IMR-90 (cell line): ENCODE measurements at regions not wholly inside any gene's neighbourhood (a gene's known extent, or its start where the extent isn't known, plus 50 kb on each side); places are given as distances from the start of the nearest gene placed in this dataset.

Experiments
- ATAC-seq: fragments of 200-7000 bp; cut with Tn5 transposase; 2 replicates; pipeline ENCODE4 v1.9.1; 2020; ENCODE audit warnings: low read depth, mild to moderate bottlenecking, moderate library complexity
- BruUV-seq: library from RNA; stranded (reverse); fragments of 400-500 nt; replicated peaks from 2 replicates; lab custom pipeline; 2021; lab: Mats Ljungman, UMichigan
- CTCF ChIA-PET: fragments of 300-600 bp; formaldehyde crosslinking; extraction: SDS; loops from one replicate; lab custom pipeline; 2021; ENCODE audit warnings: antibody characterized with exemption; lab: Yijun Ruan, JAX
- POLR2A ChIA-PET: fragments of 300-600 bp; sonication (Branson Sonifier 250); formaldehyde crosslinking; loops from one replicate; lab custom pipeline; 2022; ENCODE audit warnings: antibody characterized with exemption; ENCODE audit not compliant: unreplicated experiment; lab: Charles Lee
- DNase-seq: peaks from one replicate; pipeline ENCODE4 v3.0.0; 2013
- H2AFZ ChIP-seq: replicated peaks from 2 replicates; pipeline ENCODE3; 2013; ENCODE audit warnings: low read length, mild to moderate bottlenecking; ENCODE audit not compliant: poor library complexity
- H2AK5ac ChIP-seq: 2 replicates; pipeline ENCODE4 v1.6.1; 2013; ENCODE audit warnings: low read depth, low read length, inconsistent platforms
- H2AK9ac ChIP-seq: replicated peaks from 2 replicates; pipeline ENCODE3; 2013; ENCODE audit warnings: mild to moderate bottlenecking, low read depth, low read length, moderate library complexity; ENCODE audit not compliant: poor library complexity
- H2BK120ac ChIP-seq: 2 replicates; pipeline ENCODE4 v1.6.1; 2013; ENCODE audit warnings: low read depth, low read length, inconsistent platforms
- H2BK15ac ChIP-seq: 3 replicates; pipeline ENCODE4 v1.6.1; 2013; ENCODE audit warnings: low read depth, low read length, inconsistent platforms
- H2BK20ac ChIP-seq: 2 replicates; pipeline ENCODE4 v1.6.1; 2013; ENCODE audit warnings: low read depth, mild to moderate bottlenecking, inconsistent platforms, low read length, moderate library complexity
- H2BK5ac ChIP-seq: 2 replicates; pipeline ENCODE4 v1.6.1; 2013; ENCODE audit warnings: mild to moderate bottlenecking, low read depth, low read length, inconsistent platforms; ENCODE audit not compliant: poor library complexity, severe bottlenecking
- H3K14ac ChIP-seq: replicated peaks from 2 replicates; pipeline ENCODE4 v1.6.1; 2013; ENCODE audit warnings: low read depth, low read length, inconsistent platforms
- H3K18ac ChIP-seq: 2 replicates; pipeline ENCODE4 v1.6.1; 2013; ENCODE audit warnings: low read depth, low read length, control low read depth
- H3K23ac ChIP-seq: 2 replicates; pipeline ENCODE4 v1.6.1; 2013; ENCODE audit warnings: low read depth, low read length, inconsistent platforms
- H3K27ac ChIP-seq: 2 replicates; pipeline ENCODE4 v1.5.1; 2013; ENCODE audit warnings: mild to moderate bottlenecking, control low read depth, low read length; ENCODE audit not compliant: insufficient read depth
- H3K27me3 ChIP-seq: 2 replicates; pipeline ENCODE4 v1.6.1; 2013; ENCODE audit warnings: low read length; ENCODE audit not compliant: control insufficient read depth, insufficient read depth
- H3K36me3 ChIP-seq: 2 replicates; pipeline ENCODE4 v1.6.1; 2013; ENCODE audit warnings: low read length, mixed read lengths; ENCODE audit not compliant: control insufficient read depth, insufficient read depth
- H3K4ac ChIP-seq: 2 replicates; pipeline ENCODE4 v1.6.1; 2013; ENCODE audit warnings: low read depth, low read length, inconsistent platforms
- H3K4me1 ChIP-seq: 2 replicates; pipeline ENCODE4 v1.6.1; 2013; ENCODE audit warnings: low read length, mixed read lengths; ENCODE audit not compliant: control insufficient read depth, insufficient read depth
- H3K4me2 ChIP-seq: 2 replicates; pipeline ENCODE4 v1.6.1; 2013; ENCODE audit warnings: low read depth, mild to moderate bottlenecking, control low read depth, low read length, moderate library complexity
- H3K4me3 ChIP-seq: 2 replicates; pipeline ENCODE4 v1.5.1; 2013; ENCODE audit warnings: low read depth, mild to moderate bottlenecking, control low read depth, low read length, moderate library complexity; ENCODE audit not compliant: insufficient read depth
- H3K56ac ChIP-seq: 2 replicates; pipeline ENCODE4 v1.6.1; 2013; ENCODE audit warnings: low read length, inconsistent platforms; ENCODE audit not compliant: insufficient read depth; ENCODE audit errors: extremely low read depth
- H3K79me1 ChIP-seq, 2 experiments: 2 replicates each; pipeline ENCODE4 v1.6.1; 2013; ENCODE audit warnings: low read length in 2 of 2, inconsistent platforms in 1 of 2, low read depth in 1 of 2
- H3K9ac ChIP-seq: 2 replicates; pipeline ENCODE4 v1.6.1; 2013; ENCODE audit warnings: low read depth, low read length, control low read depth
- H3K9me1 ChIP-seq: 2 replicates; pipeline ENCODE4 v1.6.1; 2013; ENCODE audit warnings: low read length, inconsistent platforms; ENCODE audit not compliant: insufficient read depth
- H3K9me3 ChIP-seq: 2 replicates; pipeline ENCODE4 v1.6.1; 2013; ENCODE audit warnings: low read length; ENCODE audit not compliant: control insufficient read depth, insufficient read depth
- H4K20me1 ChIP-seq: 2 replicates; pipeline ENCODE4 v1.6.1; 2013; ENCODE audit warnings: low read length, inconsistent platforms; ENCODE audit not compliant: insufficient read depth
- H4K5ac ChIP-seq: 2 replicates; pipeline ENCODE4 v1.6.1; 2013; ENCODE audit warnings: mild to moderate bottlenecking, low read depth, low read length, control low read depth
- H4K8ac ChIP-seq, 2 experiments: 2 replicates each; pipeline ENCODE4 v1.6.1; 2013; ENCODE audit warnings: low read depth in 2 of 2, low read length in 2 of 2, control low read depth in 1 of 2, inconsistent platforms in 1 of 2
- H4K91ac ChIP-seq: 2 replicates; pipeline ENCODE4 v1.6.1; 2013; ENCODE audit warnings: low read depth, low read length, inconsistent platforms; ENCODE audit not compliant: insufficient read depth
- CEBPB ChIP-seq: IDR thresholded peaks from 2 replicates; pipeline ENCODE4 v1.6.1; 2012; ENCODE audit warnings: low read depth, low read length, improper control_type of control experiment
- ELK1 ChIP-seq: fragments of 150-350 bp; IDR thresholded peaks from 2 replicates; pipeline ENCODE4 v1.6.1; 2016; ENCODE audit warnings: low read depth, mild to moderate bottlenecking, low read length, moderate library complexity, borderline replicate concordance
- MAZ ChIP-seq: IDR thresholded peaks from 2 replicates; pipeline ENCODE4 v1.6.1; 2012; ENCODE audit warnings: low read depth, mild to moderate bottlenecking, low read length, improper control_type of control experiment, moderate library complexity, borderline replicate concordance
- POLR2A ChIP-seq: IDR thresholded peaks from 2 replicates; pipeline ENCODE4 v1.6.1; 2012; ENCODE audit warnings: mild to moderate bottlenecking, low read depth, low read length
- RAD21 ChIP-seq: IDR thresholded peaks from 2 replicates; pipeline ENCODE4 v1.6.1; 2012; ENCODE audit warnings: low read length, improper control_type of control experiment
- RFX5 ChIP-seq: IDR thresholded peaks from 2 replicates; pipeline ENCODE4 v1.8.0; 2012; ENCODE audit warnings: low read depth, mild to moderate bottlenecking, low read length, moderate library complexity
- USF2 ChIP-seq: fragments of 150-350 bp; IDR thresholded peaks from 2 replicates; pipeline ENCODE4 v1.6.1; 2017; ENCODE audit warnings: mild to moderate bottlenecking, antibody characterized with exemption, low read length, low read depth
- WGBS, 2 experiments: methylation state at CpG; one replicate each; pipeline versions ENCODE4 v1.1.5 to v1.1.7; 2013; ENCODE audit warnings: missing lambda C conversion rate in 2 of 2; ENCODE audit not compliant: insufficient read length in 1 of 2; ENCODE audit errors: extremely low coverage in 2 of 2; 5-methylcytosine and 5-hydroxymethylcytosine counted together
- dilution Hi-C: fragments of 300-500 bp; cut with HindIII; formaldehyde crosslinking; loops from one replicate; pipeline ENCODE4 v1.14.3; 2018; ENCODE audit warnings: low sequenced_read_pairs; ENCODE audit not compliant: unreplicated experiment
- in situ Hi-C: fragments of 300-500 bp; cut with MboI; formaldehyde crosslinking; loops from 3 replicates; pipeline ENCODE4 v1.14.3; 2019; ENCODE audit warnings: low sequenced_read_pairs, inconsistent platforms, mixed read lengths
- intact Hi-C: fragments of 100-400 bp; cut with micrococcal nuclease; formaldehyde crosslinking; loops from 2 replicates; pipeline ENCODE4 v1.10.0; 2022

- Histone ChIP-seq H3K4me1 (peaks cover 12% of the 10 kb centered on the region), H2BK20ac (peak overlapping the region; percentile 79), H3K9me1 (peaks cover 2% of the 10 kb centered on the region; the same call in 1 of the 2 replicates), H3K27ac (peak overlapping the region; percentile 46; the same call in 1 of the 2 replicates), H2AK5ac (no peak overlapping the region; the same call in 1 of the 2 replicates), H4K8ac (peak overlapping the region in 1 of 2 experiments; percentile 72; a peak in 3 of 4 replicates), H2BK15ac (peak overlapping the region; percentile 81; the same call in 2 of the 3 replicates), H2BK120ac (peak overlapping the region; percentile 84), H3K23ac (no peak overlapping the region; the same call in 1 of the 2 replicates), H3K79me1 (no peaks in the 10 kb centered on the region), H3K4me3 (no peak overlapping the region), H2AK9ac (no peak overlapping the region), H3K9me3 (no peaks in the 10 kb centered on the region), H3K14ac (peak overlapping the region; percentile 74; the same call in 1 of the 2 replicates), H4K20me1 (no peaks in the 10 kb centered on the region), H3K27me3 (no peaks in the 10 kb centered on the region), H2BK5ac (peak overlapping the region; percentile 10), H3K4ac (peak overlapping the region; percentile 79), H3K56ac (0 out of 2 replicates have a peak overlapping the region, but pooled peaks have one; percentile 19), H4K91ac (peak overlapping the region; percentile 83), H3K18ac (peak overlapping the region; percentile 62), H3K36me3 (no peaks in the 10 kb centered on the region), H3K4me2 (peak overlapping the region; percentile 14; the same call in 1 of the 2 replicates), H3K9ac (no peak overlapping the region), H4K5ac (peak overlapping the region; percentile 81; the same call in 1 of the 2 replicates), H2AFZ (no peak overlapping the region)
- intact Hi-C loops (no loop called here), in situ Hi-C loops (no loop called here), dilution Hi-C loops (no loop called here)
- BruUV-seq, result no TSS peak
- TF ChIP-seq CEBPB (no peak), POLR2A (no peak), RFX5 (no peak), ELK1 (no peak), RAD21 (no peak), USF2 (no peak), MAZ (no peak)
- DNase-seq (no peak), ATAC-seq (peak; percentile 73)
- CTCF ChIA-PET, result interaction anchor here (1.0 kb wide), 1 partner anchor 10 kb away, joined by 3 read pairs; no protein-coding TSS in a partner anchor
- WGBS, 2 experiments, result no CpG with 5 or more reads among the region's 1 CpG
- POLR2A ChIA-PET, result no interaction called here
Observed at GRCh38 chr5:56430422-56430821, 197.3 kb upstream of the ANKRD55 start.
